ENCODE measurements at regions not wholly inside any gene's neighbourhood (a gene's known extent, or its start where the extent isn't known, plus 50 kb on each side); places are given as distances from the start of the nearest gene placed in this dataset.

DNA sequence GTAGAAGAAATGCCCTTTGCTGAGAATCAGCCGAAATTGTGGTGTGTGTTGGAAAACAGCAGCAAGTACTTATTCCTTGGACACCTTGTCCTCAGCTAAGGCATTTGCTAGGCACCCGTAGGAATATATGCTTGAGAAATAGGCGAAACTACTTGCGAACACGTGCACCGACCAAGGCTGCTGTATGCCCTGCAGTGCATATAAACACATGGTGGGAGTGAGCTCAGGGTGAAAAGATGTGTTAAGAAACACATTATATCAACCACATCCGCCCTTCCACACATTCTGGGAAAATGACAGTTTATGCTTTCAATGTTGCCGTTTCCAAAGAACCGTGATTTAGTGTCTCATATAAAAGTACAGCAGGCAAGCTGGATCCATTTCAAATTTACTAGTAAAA lies 199.2 kb downstream of the JCAD start:
- DNase-seq (ENCODE audit: low read depth, low spot score) (no peak), ATAC-seq (no peak), FAIRE-seq (no peak)
- TF ChIP-seq RAD21 (IDR thresholded peaks at IDR 0.05; ENCODE audit: insufficient read depth, low read depth, low read length) (no peak), SPI1 (IDR thresholded peaks at IDR 0.05; ENCODE audit: borderline replicate concordance, insufficient read depth, low read depth, low read length) (no peak), ZNF687 (IDR thresholded peaks at IDR 0.05) (no peak), HDAC2 (IDR thresholded peaks at IDR 0.05) (no peak), USF1 (IDR thresholded peaks at IDR 0.05; ENCODE audit: borderline replicate concordance, extremely low read length, insufficient read depth, low read depth, low read length) (no peak), MYB (IDR thresholded peaks at IDR 0.05; ENCODE audit: borderline replicate concordance, low read depth, low read length) (no peak), FOXK2 (IDR thresholded peaks at IDR 0.05) (no peak), IKZF1 (conservative IDR thresholded peaks at IDR 0.05) (no peak)
- TF ChIP-seq, protein P1, sequence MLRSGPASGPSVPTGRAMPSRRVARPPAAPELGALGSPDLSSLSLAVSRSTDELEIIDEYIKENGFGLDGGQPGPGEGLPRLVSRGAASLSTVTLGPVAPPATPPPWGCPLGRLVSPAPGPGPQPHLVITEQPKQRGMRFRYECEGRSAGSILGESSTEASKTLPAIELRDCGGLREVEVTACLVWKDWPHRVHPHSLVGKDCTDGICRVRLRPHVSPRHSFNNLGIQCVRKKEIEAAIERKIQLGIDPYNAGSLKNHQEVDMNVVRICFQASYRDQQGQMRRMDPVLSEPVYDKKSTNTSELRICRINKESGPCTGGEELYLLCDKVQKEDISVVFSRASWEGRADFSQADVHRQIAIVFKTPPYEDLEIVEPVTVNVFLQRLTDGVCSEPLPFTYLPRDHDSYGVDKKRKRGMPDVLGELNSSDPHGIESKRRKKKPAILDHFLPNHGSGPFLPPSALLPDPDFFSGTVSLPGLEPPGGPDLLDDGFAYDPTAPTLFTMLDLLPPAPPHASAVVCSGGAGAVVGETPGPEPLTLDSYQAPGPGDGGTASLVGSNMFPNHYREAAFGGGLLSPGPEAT (IDR thresholded peaks at IDR 0.05; ENCODE audit: low read depth) = no peak
- no TSS peak for BruUV-seq (replicated peaks)
- Histone ChIP-seq H4K20me1 (ENCODE audit: control insufficient read depth, insufficient read depth) (no peaks in the 10 kb centered on the region; the same call in 1 of the 2 replicates), H3K4me2 (ENCODE audit: control insufficient read depth, insufficient read depth) (no peak overlapping the region), H2AFZ (ENCODE audit: control insufficient read depth, low read depth, low read length) (no peak overlapping the region), H3K4me1 (ENCODE audit: control insufficient read depth, insufficient read depth, low read length) (no peaks in the 10 kb centered on the region), H3K9me3 (replicated peaks; ENCODE audit: control insufficient read depth, insufficient read depth, low read length) (no peaks in the 10 kb centered on the region), H3K27ac (ENCODE audit: control insufficient read depth, insufficient read depth) (no peak overlapping the region), H3K27me3 (replicated peaks in 1 of 2; ENCODE audit: control insufficient read depth in 2 of 2, insufficient read depth in 2 of 2, low read length in 1 of 2) (peaks cover 0 to 3% of the 10 kb centered on the region in 2 experiments; a peak in 1 of 4 replicates), H3K9ac (ENCODE audit: control insufficient read depth, insufficient read depth, low read length) (no peak overlapping the region), H3K36me3 (ENCODE audit: control insufficient read depth in 2 of 2, insufficient read depth in 2 of 2, low read length in 1 of 2) (no peaks in the 10 kb centered on the region), H3K4me3 (no peak overlapping the region), H3K79me2 (ENCODE audit: control insufficient read depth, insufficient read depth, low read length) (no peaks in the 10 kb centered on the region)
- 64% methylated on average over 9 of the region's 9 CpGs for WGBS (ENCODE audit: insufficient coverage, insufficient replicate concordance, low lambda C conversion rate, missing lambda C conversion rate)
- POLR2A ChIA-PET = no interaction called here
- RAD21 ChIA-PET (ENCODE audit: unreplicated experiment) = no interaction called here
- in situ Hi-C loops (cut with MboI) = no loop called here
- intact Hi-C loops (cut with micrococcal nuclease; ENCODE audit: unreplicated experiment) = no loop called here
- CTCF ChIA-PET = no interaction called here
- SMC1A ChIA-PET (ENCODE audit: uncharacterized antibody, unreplicated experiment) = interaction anchor here (1.5 kb wide), 1 partner anchor 26 kb away, joined by 3 read pairs; no protein-coding TSS in a partner anchor
